ENCODE measurements at regions not wholly inside any gene's neighbourhood (a gene's known extent, or its start where the extent isn't known, plus 50 kb on each side); places are given as distances from the start of the nearest gene placed in this dataset.
"Not testable (repeated sequence)": the region's sequence is repeated elsewhere in the genome, so short reads cannot be mapped to it uniquely, and the experiment has no call there.

GRCh38 chr3:22634433-22634832, 568.7 kb upstream of the UBE2E2 start:
- DNase-seq (ENCODE audit: low read depth in 4 of 4, low spot score in 2 of 4) = no peak

GRCh38 chr3:22659651-22660475, 543.3 kb upstream of the UBE2E2 start:
- DNase-seq (ENCODE audit: low read depth in 4 of 4, low spot score in 2 of 4) = no peak

GRCh38 chr3:22660606-22661005, 542.5 kb upstream of the UBE2E2 start:
- DNase-seq (ENCODE audit: low read depth in 4 of 4, low spot score in 2 of 4) = no peak

- DNase-seq (ENCODE audit: low read depth in 4 of 4, low spot score in 2 of 4) = no peak
Observed at GRCh38 chr3:22661121-22661700, 541.9 kb upstream of the UBE2E2 start.

- DNase-seq (ENCODE audit: low read depth in 4 of 4, low spot score in 2 of 4) = no peak
Observed at GRCh38 chr3:22665528-22665927, 537.6 kb upstream of the UBE2E2 start.

GRCh38 chr3:22666736-22667135, 536.4 kb upstream of the UBE2E2 start:
- DNase-seq (ENCODE audit: low read depth in 4 of 4, low spot score in 2 of 4) = no peak

GRCh38 chr3:22671848-22672247, 531.3 kb upstream of the UBE2E2 start:
- no peak for DNase-seq (ENCODE audit: low read depth in 4 of 4, low spot score in 2 of 4)

- no peak for DNase-seq (ENCODE audit: low read depth in 4 of 4, low spot score in 2 of 4)
Observed at GRCh38 chr3:22684739-22685138, 518.4 kb upstream of the UBE2E2 start.

- no peak for DNase-seq (ENCODE audit: low read depth in 4 of 4, low spot score in 2 of 4)
Observed at GRCh38 chr3:22685597-22685996, 517.5 kb upstream of the UBE2E2 start.

- DNase-seq (ENCODE audit: low read depth in 4 of 4, low spot score in 2 of 4) = no peak
Observed at GRCh38 chr3:22691407-22691806, 511.7 kb upstream of the UBE2E2 start.

GRCh38 chr3:22691856-22692628, 511.1 kb upstream of the UBE2E2 start:
- no peak for DNase-seq (ENCODE audit: low read depth in 4 of 4, low spot score in 2 of 4)

GRCh38 chr3:22700876-22701275, 502.3 kb upstream of the UBE2E2 start:
- no peak for DNase-seq (ENCODE audit: low read depth in 4 of 4, low spot score in 2 of 4)

GRCh38 chr3:22704166-22704565, 499.0 kb upstream of the UBE2E2 start:
- no peak for DNase-seq (ENCODE audit: low read depth in 4 of 4, low spot score in 2 of 4)

- DNase-seq (ENCODE audit: low read depth in 4 of 4, low spot score in 2 of 4) = no peak
Observed at GRCh38 chr3:22704571-22705354, 498.4 kb upstream of the UBE2E2 start.

GRCh38 chr3:22706922-22707321, 496.2 kb upstream of the UBE2E2 start:
- DNase-seq (ENCODE audit: low read depth in 4 of 4, low spot score in 2 of 4) = not testable (repeated sequence)

- no peak for DNase-seq (ENCODE audit: low read depth in 4 of 4, low spot score in 2 of 4)
Observed at GRCh38 chr3:22713936-22714335, 489.2 kb upstream of the UBE2E2 start.

- no peak for DNase-seq (ENCODE audit: low read depth in 4 of 4, low spot score in 2 of 4)
Observed at GRCh38 chr3:22714749-22715148, 488.4 kb upstream of the UBE2E2 start.

GRCh38 chr3:22720596-22720995, 482.5 kb upstream of the UBE2E2 start:
- DNase-seq (ENCODE audit: low read depth in 4 of 4, low spot score in 2 of 4) = no peak

- DNase-seq (ENCODE audit: low read depth in 4 of 4, low spot score in 2 of 4) = no peak
Observed at GRCh38 chr3:22724420-22724819, 478.7 kb upstream of the UBE2E2 start.

- no peak for DNase-seq (ENCODE audit: low read depth in 4 of 4, low spot score in 2 of 4)
Observed at GRCh38 chr3:22728406-22728805, 474.7 kb upstream of the UBE2E2 start.

- DNase-seq (ENCODE audit: low read depth in 4 of 4, low spot score in 2 of 4) = no peak
Observed at GRCh38 chr3:22729212-22729611, 473.9 kb upstream of the UBE2E2 start.
